Suprapubic skin (tissue), 3 donors: ENCODE measurements at regions not wholly inside any gene's neighbourhood (a gene's known extent, or its start where the extent isn't known, plus 50 kb on each side); places are given as distances from the start of the nearest gene placed in this dataset.

Experiments
- CTCF ChIP-seq, 2 donors: fragments of 200-600 bp in 1 of 2; fragments of 450-650 bp in 1 of 2; sonication (generic) in 1 of 2; IDR thresholded peaks; one replicate each; pipeline ENCODE4 v1.5.1; 2016 to 2019; ENCODE audit warnings: antibody characterized with exemption in 2 of 2, mild to moderate bottlenecking in 1 of 2, moderate library complexity in 1 of 2
- POLR2A ChIP-seq, 2 donors: fragments of 450-650 bp; IDR thresholded peaks; one replicate each; pipeline ENCODE4 v1.6.1; 2017; ENCODE audit warnings: antibody characterized with exemption in 2 of 2, mild to moderate bottlenecking in 2 of 2, moderate library complexity in 2 of 2

DNA sequence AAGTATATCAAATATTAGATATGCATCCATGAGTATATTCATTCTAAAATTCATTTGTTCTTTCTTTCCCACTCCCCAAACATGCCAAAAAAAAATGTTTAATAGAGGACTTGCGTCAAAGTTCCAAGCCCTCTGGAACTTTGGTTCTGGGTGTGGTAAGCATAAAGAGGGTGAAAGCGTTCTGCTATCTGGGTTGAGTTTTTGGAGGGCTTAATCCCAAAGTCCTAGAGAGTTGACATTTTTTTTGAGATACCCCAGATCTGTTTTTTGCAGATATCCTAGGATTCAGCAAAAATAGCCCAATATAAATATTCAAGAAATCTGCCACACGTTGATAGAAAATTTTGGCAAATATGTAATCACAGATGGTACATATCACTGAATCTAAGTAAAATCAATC lies 424.3 kb upstream of the CBLB start:
- TF ChIP-seq POLR2A (IDR thresholded peaks at IDR 0.05) (no peak), CTCF (IDR thresholded peaks at IDR 0.05) (no peak)
